ENCODE measurements at regions not wholly inside any gene's neighbourhood (a gene's known extent, or its start where the extent isn't known, plus 50 kb on each side); places are given as distances from the start of the nearest gene placed in this dataset.

GRCh38 chr9:13500034-13500433, 220.5 kb upstream of the MPDZ start:
- H4K20me1 ChIP-seq (ENCODE audit: insufficient read depth, low read length), result no peaks in the 10 kb centered on the region
- no peaks in the 10 kb centered on the region for H3K9me3 ChIP-seq (ENCODE audit: low read length)
- no peaks in the 10 kb centered on the region for H3K79me2 ChIP-seq (ENCODE audit: insufficient read depth, low read length)
- no peak overlapping the region for H2AFZ ChIP-seq (ENCODE audit: low read length)
- H3K4me2 ChIP-seq (ENCODE audit: low read length), result no peak overlapping the region
- H3F3A ChIP-seq (ENCODE audit: insufficient read depth, low read length), result no peaks in the 10 kb centered on the region
- H3K36me3 ChIP-seq (ENCODE audit: insufficient read depth, low read length), result no peaks in the 10 kb centered on the region
- no peak overlapping the region for H3K27ac ChIP-seq (ENCODE audit: low read depth, low read length, poor library complexity, severe bottlenecking)
- H3K27me3 ChIP-seq (ENCODE audit: insufficient read depth, low read length), result no peaks in the 10 kb centered on the region
- no peak overlapping the region for H3K4me3 ChIP-seq (ENCODE audit: low read depth, low read length, poor library complexity, severe bottlenecking)
- H3K9me2 ChIP-seq (ENCODE audit: low read depth, low read length), result no peaks in the 10 kb centered on the region
- TF ChIP-seq EZH2 (IDR thresholded peaks at IDR 0.05; ENCODE audit: borderline replicate concordance, low read length) (no peak), CTCF (IDR thresholded peaks at IDR 0.05; ENCODE audit: low read length) (no peak)
- no peak overlapping the region for H3K9ac ChIP-seq (ENCODE audit: low read length)
- no peaks in the 10 kb centered on the region for H3K4me1 ChIP-seq (ENCODE audit: insufficient read depth, low read length, severe bottlenecking)

- no peaks in the 10 kb centered on the region for H3K79me2 ChIP-seq (ENCODE audit: insufficient read depth, low read length)
Measured at GRCh38 chr9:13493697-13494096, 214.2 kb upstream of the MPDZ start.

GRCh38 chr9:13491493-13492424, 212.3 kb upstream of the MPDZ start:
- no peaks in the 10 kb centered on the region for H3K4me1 ChIP-seq (ENCODE audit: insufficient read depth, low read length, severe bottlenecking)
- no peak overlapping the region for H3K4me2 ChIP-seq (ENCODE audit: low read length)
- no peaks in the 10 kb centered on the region for H3K9me3 ChIP-seq (ENCODE audit: low read length)
- H3K79me2 ChIP-seq (ENCODE audit: insufficient read depth, low read length), result no peaks in the 10 kb centered on the region
- H2AFZ ChIP-seq (ENCODE audit: low read length), result no peak overlapping the region
- H4K20me1 ChIP-seq (ENCODE audit: insufficient read depth, low read length), result no peaks in the 10 kb centered on the region
- H3K9me2 ChIP-seq (ENCODE audit: low read depth, low read length), result no peaks in the 10 kb centered on the region
- TF ChIP-seq CTCF (IDR thresholded peaks at IDR 0.05; ENCODE audit: low read length) (no peak), EZH2 (IDR thresholded peaks at IDR 0.05; ENCODE audit: borderline replicate concordance, low read length) (no peak)
- H3K4me3 ChIP-seq (ENCODE audit: low read depth, low read length, poor library complexity, severe bottlenecking), result no peak overlapping the region
- H3K27ac ChIP-seq (ENCODE audit: low read depth, low read length, poor library complexity, severe bottlenecking), result no peak overlapping the region
- no peaks in the 10 kb centered on the region for H3F3A ChIP-seq (ENCODE audit: insufficient read depth, low read length)
- no peaks in the 10 kb centered on the region for H3K36me3 ChIP-seq (ENCODE audit: insufficient read depth, low read length)
- no peaks in the 10 kb centered on the region for H3K27me3 ChIP-seq (ENCODE audit: insufficient read depth, low read length)
- no peak overlapping the region for H3K9ac ChIP-seq (ENCODE audit: low read length)

More at GRCh38 chr9:13493697-13494096, 214.2 kb upstream of the MPDZ start:
- H3K9me2 ChIP-seq (ENCODE audit: low read depth, low read length), result no peaks in the 10 kb centered on the region
- H3K27ac ChIP-seq (ENCODE audit: low read depth, low read length, poor library complexity, severe bottlenecking), result no peak overlapping the region
- H3K9me3 ChIP-seq (ENCODE audit: low read length), result no peaks in the 10 kb centered on the region
- no peaks in the 10 kb centered on the region for H3F3A ChIP-seq (ENCODE audit: insufficient read depth, low read length)
- no peaks in the 10 kb centered on the region for H3K27me3 ChIP-seq (ENCODE audit: insufficient read depth, low read length)
- no peak overlapping the region for H3K4me3 ChIP-seq (ENCODE audit: low read depth, low read length, poor library complexity, severe bottlenecking)
- no peak overlapping the region for H2AFZ ChIP-seq (ENCODE audit: low read length)
- no peak for TF ChIP-seq EZH2 (IDR thresholded peaks at IDR 0.05; ENCODE audit: borderline replicate concordance, low read length)
- TF ChIP-seq CTCF (IDR thresholded peaks at IDR 0.05; ENCODE audit: low read length), result no peak
- H3K4me2 ChIP-seq (ENCODE audit: low read length), result no peak overlapping the region
- H3K4me1 ChIP-seq (ENCODE audit: insufficient read depth, low read length, severe bottlenecking), result no peaks in the 10 kb centered on the region
- H4K20me1 ChIP-seq (ENCODE audit: insufficient read depth, low read length), result no peaks in the 10 kb centered on the region
- H3K9ac ChIP-seq (ENCODE audit: low read length), result no peak overlapping the region
- no peaks in the 10 kb centered on the region for H3K36me3 ChIP-seq (ENCODE audit: insufficient read depth, low read length)
